ENCODE measurements at regions not wholly inside any gene's neighbourhood (a gene's known extent, or its start where the extent isn't known, plus 50 kb on each side); places are given as distances from the start of the nearest gene placed in this dataset.

DNA sequence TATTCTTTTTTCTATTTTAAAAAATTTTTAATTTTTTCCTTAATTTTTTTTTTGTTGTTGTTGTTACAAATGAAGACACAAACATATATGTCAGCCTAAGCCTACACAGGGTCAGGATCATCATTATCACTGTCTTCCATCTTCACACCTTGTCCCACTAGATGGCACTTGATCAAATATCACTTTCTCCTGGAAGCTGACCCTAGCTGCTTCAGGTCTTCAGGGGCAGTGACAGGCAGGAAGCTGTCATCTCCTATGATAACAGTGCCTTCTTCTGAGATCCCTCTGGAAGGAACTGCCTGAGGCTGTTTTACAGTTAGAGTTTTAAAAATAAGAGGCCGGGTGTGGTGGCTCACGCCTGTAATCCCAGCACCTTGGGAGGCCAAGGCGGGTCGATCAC, 70.2 kb upstream of the EEF1E1 start:
- Histone ChIP-seq H3K4me1 (ENCODE audit: insufficient read depth, low read length, poor library complexity, severe bottlenecking) (no peaks in the 10 kb centered on the region), H3K9me3 (ENCODE audit: low read length) (no peaks in the 10 kb centered on the region), H3K27ac (ENCODE audit: low read depth, low read length, poor library complexity, severe bottlenecking) (no peak overlapping the region), H4K20me1 (ENCODE audit: insufficient read depth, low read length) (no peaks in the 10 kb centered on the region), H2AFZ (ENCODE audit: low read length) (no peak overlapping the region), H3K4me2 (ENCODE audit: low read length) (no peak overlapping the region), H3K36me3 (ENCODE audit: insufficient read depth, low read length) (no peaks in the 10 kb centered on the region), H3K4me3 (ENCODE audit: low read depth, low read length, poor library complexity, severe bottlenecking) (no peak overlapping the region), H3K9me2 (ENCODE audit: insufficient read depth, low read length) (no peaks in the 10 kb centered on the region), H3K79me2 (ENCODE audit: insufficient read depth, low read depth, low read length) (no peaks in the 10 kb centered on the region)
- DNase-seq (ENCODE audit: low spot score): no peak
- ChIA-PET POLR2A (interaction anchor here (0.5 to 1.0 kb wide), 2 partner anchors 25 to 474 kb away, joined by 3 read pairs; no protein-coding TSS in a partner anchor), CTCF (ENCODE audit: unreplicated experiment) (interaction anchor here (0.5 kb wide), 1 partner anchor 112 kb away, joined by 3 read pairs; no protein-coding TSS in a partner anchor)
- intact Hi-C loops (cut with micrococcal nuclease; ENCODE audit: unreplicated experiment): no loop called here
- no TSS peak for BruUV-seq (replicated peaks)
- TF ChIP-seq EZH2phosphoT487 (IDR thresholded peaks at IDR 0.05; ENCODE audit: borderline replicate concordance, low read depth, low read length): no peak
- TF ChIP-seq, protein P1, sequence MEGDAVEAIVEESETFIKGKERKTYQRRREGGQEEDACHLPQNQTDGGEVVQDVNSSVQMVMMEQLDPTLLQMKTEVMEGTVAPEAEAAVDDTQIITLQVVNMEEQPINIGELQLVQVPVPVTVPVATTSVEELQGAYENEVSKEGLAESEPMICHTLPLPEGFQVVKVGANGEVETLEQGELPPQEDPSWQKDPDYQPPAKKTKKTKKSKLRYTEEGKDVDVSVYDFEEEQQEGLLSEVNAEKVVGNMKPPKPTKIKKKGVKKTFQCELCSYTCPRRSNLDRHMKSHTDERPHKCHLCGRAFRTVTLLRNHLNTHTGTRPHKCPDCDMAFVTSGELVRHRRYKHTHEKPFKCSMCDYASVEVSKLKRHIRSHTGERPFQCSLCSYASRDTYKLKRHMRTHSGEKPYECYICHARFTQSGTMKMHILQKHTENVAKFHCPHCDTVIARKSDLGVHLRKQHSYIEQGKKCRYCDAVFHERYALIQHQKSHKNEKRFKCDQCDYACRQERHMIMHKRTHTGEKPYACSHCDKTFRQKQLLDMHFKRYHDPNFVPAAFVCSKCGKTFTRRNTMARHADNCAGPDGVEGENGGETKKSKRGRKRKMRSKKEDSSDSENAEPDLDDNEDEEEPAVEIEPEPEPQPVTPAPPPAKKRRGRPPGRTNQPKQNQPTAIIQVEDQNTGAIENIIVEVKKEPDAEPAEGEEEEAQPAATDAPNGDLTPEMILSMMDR (conservative IDR thresholded peaks at IDR 0.05; ENCODE audit: low read length): peak; percentile 30; the same call in 1 of the 2 replicates

DNA sequence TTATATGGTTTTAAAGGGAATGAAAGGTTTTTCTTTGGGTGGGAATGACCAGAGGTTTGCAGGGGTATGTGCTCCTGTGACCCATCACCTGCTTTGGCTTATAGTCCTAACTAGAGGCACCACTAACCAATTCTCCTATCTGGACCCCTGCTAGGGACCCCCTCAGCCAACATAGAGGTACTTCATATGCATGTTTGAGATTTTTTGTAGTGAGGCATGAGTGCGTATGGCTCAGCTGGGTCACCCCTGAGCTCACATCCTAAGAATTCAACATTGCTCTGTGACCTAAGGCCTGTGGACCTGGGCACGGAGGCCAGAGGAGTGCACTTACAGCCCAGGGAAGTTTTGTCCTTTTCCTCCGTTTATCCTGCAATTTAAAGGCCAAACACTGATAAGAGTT, 68.4 kb upstream of the EEF1E1 start:
- no peak overlapping the region for H3K4me2 ChIP-seq (ENCODE audit: low read length)
- POLR2A ChIA-PET: interaction anchor here (0.6 kb wide), 1 partner anchor 180 kb away, joined by 3 read pairs; no protein-coding TSS in a partner anchor
- CTCF ChIA-PET (ENCODE audit: unreplicated experiment): no interaction called here
- no TSS peak for BruUV-seq (replicated peaks)
- H3K36me3 ChIP-seq (ENCODE audit: insufficient read depth, low read length): no peaks in the 10 kb centered on the region
- intact Hi-C loops (cut with micrococcal nuclease; ENCODE audit: unreplicated experiment): no loop called here
- H3K79me2 ChIP-seq (ENCODE audit: insufficient read depth, low read depth, low read length): no peaks in the 10 kb centered on the region
- no peak for TF ChIP-seq EZH2phosphoT487 (IDR thresholded peaks at IDR 0.05; ENCODE audit: borderline replicate concordance, low read depth, low read length)
- TF ChIP-seq, protein P1 (conservative IDR thresholded peaks at IDR 0.05; ENCODE audit: low read length): no peak
- H3K9me3 ChIP-seq (ENCODE audit: low read length): no peaks in the 10 kb centered on the region
- no peaks in the 10 kb centered on the region for H3K9me2 ChIP-seq (ENCODE audit: insufficient read depth, low read length)
- H2AFZ ChIP-seq (ENCODE audit: low read length): no peak overlapping the region
- H3K4me1 ChIP-seq (ENCODE audit: insufficient read depth, low read length, poor library complexity, severe bottlenecking): no peaks in the 10 kb centered on the region
- H3K27ac ChIP-seq (ENCODE audit: low read depth, low read length, poor library complexity, severe bottlenecking): no peak overlapping the region
- H3K4me3 ChIP-seq (ENCODE audit: low read depth, low read length, poor library complexity, severe bottlenecking): no peak overlapping the region
- no peaks in the 10 kb centered on the region for H4K20me1 ChIP-seq (ENCODE audit: insufficient read depth, low read length)
- no peak for DNase-seq (ENCODE audit: low spot score)

GRCh38 chr6:8170245-8170644, 67.9 kb upstream of the EEF1E1 start:
- no peaks in the 10 kb centered on the region for H3K79me2 ChIP-seq (ENCODE audit: insufficient read depth, low read depth, low read length)
- ChIA-PET POLR2A (interaction anchor here (0.6 kb wide), 1 partner anchor 180 kb away, joined by 3 read pairs; no protein-coding TSS in a partner anchor), CTCF (ENCODE audit: unreplicated experiment) (no interaction called here)

More at GRCh38 chr6:8170245-8170644, 67.9 kb upstream of the EEF1E1 start:
- no peak for DNase-seq (ENCODE audit: low spot score)
- H3K4me3 ChIP-seq (ENCODE audit: low read depth, low read length, poor library complexity, severe bottlenecking): no peak overlapping the region
- H3K9me2 ChIP-seq (ENCODE audit: insufficient read depth, low read length): no peaks in the 10 kb centered on the region
- intact Hi-C loops (cut with micrococcal nuclease; ENCODE audit: unreplicated experiment): no loop called here
- H3K4me2 ChIP-seq (ENCODE audit: low read length): no peak overlapping the region
- H3K27ac ChIP-seq (ENCODE audit: low read depth, low read length, poor library complexity, severe bottlenecking): no peak overlapping the region
- no peaks in the 10 kb centered on the region for H3K4me1 ChIP-seq (ENCODE audit: insufficient read depth, low read length, poor library complexity, severe bottlenecking)
- no TSS peak for BruUV-seq (replicated peaks)
- no peak for TF ChIP-seq EZH2phosphoT487 (IDR thresholded peaks at IDR 0.05; ENCODE audit: borderline replicate concordance, low read depth, low read length)
- TF ChIP-seq, protein P1 (conservative IDR thresholded peaks at IDR 0.05; ENCODE audit: low read length): no peak
- H4K20me1 ChIP-seq (ENCODE audit: insufficient read depth, low read length): no peaks in the 10 kb centered on the region
- H3K36me3 ChIP-seq (ENCODE audit: insufficient read depth, low read length): no peaks in the 10 kb centered on the region
- H2AFZ ChIP-seq (ENCODE audit: low read length): no peak overlapping the region
- H3K9me3 ChIP-seq (ENCODE audit: low read length): no peaks in the 10 kb centered on the region
